Stimulated activated effector memory CD8-positive, alpha-beta T cell treated with anti-CD3 and anti-CD28 coated beads, Interleukin-12 subunit alpha, Interleukin-12 subunit beta, amount 100 ng/mL, for 72 hours (primary cell): ENCODE measurements at regions not wholly inside any gene's neighbourhood (a gene's known extent, or its start where the extent isn't known, plus 50 kb on each side); places are given as distances from the start of the nearest gene placed in this dataset.

Source experiments
- ATAC-seq: fragments of 150-1000 bp; cut with Tn5 transposase; 2 replicates; pipeline ENCODE4 v1.10.0; 2021
- DNase-seq, 2 donors: peaks; one replicate each; pipeline ENCODE4 v3.0.0; 2021 to 2022; ENCODE audit warnings: low spot score in 2 of 2
- H3K27ac Mint-ChIP-seq: one replicate; pipeline ENCODE4 v1.8.0; 2022; ENCODE audit warnings: mild to moderate bottlenecking, mixed read lengths
- H3K36me3 Mint-ChIP-seq: one replicate; pipeline ENCODE4 v1.8.0; 2022; ENCODE audit warnings: mild to moderate bottlenecking, mixed read lengths
- H3K4me1 Mint-ChIP-seq: one replicate; pipeline ENCODE4 v1.8.0; 2022; ENCODE audit warnings: mixed read lengths
- H3K4me3 Mint-ChIP-seq: one replicate; pipeline ENCODE4 v1.8.0; 2022; ENCODE audit warnings: mild to moderate bottlenecking, mixed read lengths
- H3K9me3 Mint-ChIP-seq: one replicate; pipeline ENCODE4 v1.8.0; 2022; ENCODE audit warnings: mixed read lengths

GRCh38 chr2:6067089-6067488, 374.9 kb downstream of the SOX11 start:
- H3K4me3 Mint-ChIP-seq, result no peak overlapping the region
- H3K9me3 Mint-ChIP-seq, result peaks cover 6% of the 10 kb centered on the region
- H3K36me3 Mint-ChIP-seq, result no peaks in the 10 kb centered on the region
- no peaks in the 10 kb centered on the region for H3K4me1 Mint-ChIP-seq
- no peak for DNase-seq
- no peak for ATAC-seq
- no peak overlapping the region for H3K27ac Mint-ChIP-seq

GRCh38 chr2:6067806-6068205, 375.6 kb downstream of the SOX11 start:
- Mint-ChIP-seq H3K4me3 (no peak overlapping the region), H3K36me3 (no peaks in the 10 kb centered on the region), H3K4me1 (no peaks in the 10 kb centered on the region), H3K27ac (no peak overlapping the region), H3K9me3 (peaks cover 3% of the 10 kb centered on the region)
- DNase-seq (no peak), ATAC-seq (no peak)

- DNase-seq (no peak), ATAC-seq (no peak)
- Mint-ChIP-seq H3K36me3 (no peaks in the 10 kb centered on the region), H3K27ac (no peak overlapping the region), H3K9me3 (peaks cover 3% of the 10 kb centered on the region), H3K4me3 (no peak overlapping the region), H3K4me1 (no peaks in the 10 kb centered on the region)
Measured at GRCh38 chr2:6068429-6068828, 376.2 kb downstream of the SOX11 start.

GRCh38 chr2:6069381-6069780, 377.2 kb downstream of the SOX11 start:
- DNase-seq (no peak), ATAC-seq (no peak)
- no peak overlapping the region for H3K27ac Mint-ChIP-seq
- no peak overlapping the region for H3K4me3 Mint-ChIP-seq
- H3K4me1 Mint-ChIP-seq, result no peaks in the 10 kb centered on the region
- peaks cover 3% of the 10 kb centered on the region for H3K9me3 Mint-ChIP-seq
- no peaks in the 10 kb centered on the region for H3K36me3 Mint-ChIP-seq

- H3K36me3 Mint-ChIP-seq, result no peaks in the 10 kb centered on the region
- ATAC-seq (no peak), DNase-seq (no peak)
Measured at GRCh38 chr2:6071519-6071918, 379.3 kb downstream of the SOX11 start.

GRCh38 chr2:6072276-6072675, 380.1 kb downstream of the SOX11 start:
- no peaks in the 10 kb centered on the region for H3K36me3 Mint-ChIP-seq
- DNase-seq (no peak), ATAC-seq (no peak)
- H3K4me3 Mint-ChIP-seq, result no peak overlapping the region
- peaks cover 3% of the 10 kb centered on the region for H3K9me3 Mint-ChIP-seq
- no peak overlapping the region for H3K27ac Mint-ChIP-seq
- no peaks in the 10 kb centered on the region for H3K4me1 Mint-ChIP-seq

More at GRCh38 chr2:6071519-6071918, 379.3 kb downstream of the SOX11 start:
- Mint-ChIP-seq H3K9me3 (peaks cover 3% of the 10 kb centered on the region), H3K4me3 (no peak overlapping the region), H3K27ac (no peak overlapping the region), H3K4me1 (no peaks in the 10 kb centered on the region)

- ATAC-seq (no peak), DNase-seq (no peak)
- H3K36me3 Mint-ChIP-seq, result no peaks in the 10 kb centered on the region
- no peak overlapping the region for H3K4me3 Mint-ChIP-seq
- peaks cover 5% of the 10 kb centered on the region for H3K9me3 Mint-ChIP-seq
- no peaks in the 10 kb centered on the region for H3K4me1 Mint-ChIP-seq
- no peak overlapping the region for H3K27ac Mint-ChIP-seq
Measured at GRCh38 chr2:6072768-6073167, 380.6 kb downstream of the SOX11 start.

GRCh38 chr2:6073191-6074088, 381.3 kb downstream of the SOX11 start:
- Mint-ChIP-seq H3K9me3 (peaks cover 6% of the 10 kb centered on the region), H3K27ac (no peak overlapping the region), H3K4me3 (no peak overlapping the region), H3K4me1 (no peaks in the 10 kb centered on the region), H3K36me3 (no peaks in the 10 kb centered on the region)
- DNase-seq (no peak), ATAC-seq (no peak)

GRCh38 chr2:6074089-6074643, 382.0 kb downstream of the SOX11 start:
- ATAC-seq, result no peak
- Mint-ChIP-seq H3K27ac (no peak overlapping the region), H3K9me3 (peaks cover 8% of the 10 kb centered on the region), H3K36me3 (no peaks in the 10 kb centered on the region), H3K4me3 (no peak overlapping the region), H3K4me1 (no peaks in the 10 kb centered on the region)
- no peak for DNase-seq

GRCh38 chr2:6077585-6077984, 385.4 kb downstream of the SOX11 start:
- no peak for ATAC-seq
- no peaks in the 10 kb centered on the region for H3K4me1 Mint-ChIP-seq
- H3K36me3 Mint-ChIP-seq, result no peaks in the 10 kb centered on the region
- H3K4me3 Mint-ChIP-seq, result no peak overlapping the region
- no peak for DNase-seq
- H3K9me3 Mint-ChIP-seq, result peaks cover 12% of the 10 kb centered on the region
- no peak overlapping the region for H3K27ac Mint-ChIP-seq

GRCh38 chr2:6078414-6078813, 386.2 kb downstream of the SOX11 start:
- H3K4me1 Mint-ChIP-seq, result no peaks in the 10 kb centered on the region
- DNase-seq (no peak), ATAC-seq (no peak)
- H3K4me3 Mint-ChIP-seq, result no peak overlapping the region
- H3K27ac Mint-ChIP-seq, result no peak overlapping the region
- peaks cover 15% of the 10 kb centered on the region for H3K9me3 Mint-ChIP-seq
- H3K36me3 Mint-ChIP-seq, result no peaks in the 10 kb centered on the region

GRCh38 chr2:6079405-6079804, 387.2 kb downstream of the SOX11 start:
- H3K9me3 Mint-ChIP-seq, result peaks cover 15% of the 10 kb centered on the region
- no peak overlapping the region for H3K4me3 Mint-ChIP-seq
- ATAC-seq (no peak), DNase-seq (no peak)
- H3K27ac Mint-ChIP-seq, result no peak overlapping the region
- H3K36me3 Mint-ChIP-seq, result no peaks in the 10 kb centered on the region
- H3K4me1 Mint-ChIP-seq, result no peaks in the 10 kb centered on the region

- no peak overlapping the region for H3K4me3 Mint-ChIP-seq
- no peaks in the 10 kb centered on the region for H3K36me3 Mint-ChIP-seq
- H3K27ac Mint-ChIP-seq, result no peak overlapping the region
- H3K4me1 Mint-ChIP-seq, result no peaks in the 10 kb centered on the region
- ATAC-seq, result no peak
- H3K9me3 Mint-ChIP-seq, result peaks cover 15% of the 10 kb centered on the region
- DNase-seq, result no peak
Measured at GRCh38 chr2:6080932-6081753, 389.0 kb downstream of the SOX11 start.

- Mint-ChIP-seq H3K27ac (no peak overlapping the region), H3K9me3 (peaks cover 16% of the 10 kb centered on the region), H3K4me1 (no peaks in the 10 kb centered on the region), H3K4me3 (no peak overlapping the region), H3K36me3 (no peaks in the 10 kb centered on the region)
- ATAC-seq (no peak), DNase-seq (no peak)
Measured at GRCh38 chr2:6081955-6082624, 389.9 kb downstream of the SOX11 start.

GRCh38 chr2:6082625-6083018, 390.4 kb downstream of the SOX11 start:
- no peak for DNase-seq
- Mint-ChIP-seq H3K9me3 (peaks cover 20% of the 10 kb centered on the region), H3K4me1 (no peaks in the 10 kb centered on the region), H3K4me3 (no peak overlapping the region), H3K36me3 (no peaks in the 10 kb centered on the region), H3K27ac (no peak overlapping the region)
- no peak for ATAC-seq
